Astrocyte (in vitro differentiated cells and primary cell): ENCODE measurements at regions not wholly inside any gene's neighbourhood (a gene's known extent, or its start where the extent isn't known, plus 50 kb on each side); places are given as distances from the start of the nearest gene placed in this dataset.
"Not testable (repeated sequence)": the region's sequence is repeated elsewhere in the genome, so short reads cannot be mapped to it uniquely, and the experiment has no call there.

Source experiments
- DNase-seq: peaks from one replicate; pipeline ENCODE4 v3.0.0-alpha.2; 2010; ENCODE audit warnings: low read depth
- FAIRE-seq: peaks from 2 replicates; lab custom pipeline; 2011; peaks lifted over from hg19 to GRCh38; lab: Jason Lieb, UNC
- H2AFZ ChIP-seq: 2 replicates; pipeline ENCODE4 v1.6.0; 2012; ENCODE audit warnings: low read depth, low read length, inconsistent platforms
- H3K27ac ChIP-seq: 2 replicates; pipeline ENCODE4 v1.5.1; 2011; ENCODE audit warnings: low read depth, low read length, inconsistent platforms
- H3K27me3 ChIP-seq: 2 replicates; pipeline ENCODE4 v1.6.0; 2011; ENCODE audit warnings: low read length, inconsistent platforms; ENCODE audit not compliant: insufficient read depth
- H3K36me3 ChIP-seq: 2 replicates; pipeline ENCODE4 v1.5.1; 2011; ENCODE audit warnings: low read length, inconsistent platforms; ENCODE audit not compliant: insufficient read depth
- H3K4me1 ChIP-seq: 2 replicates; pipeline ENCODE4 v1.5.1; 2011; ENCODE audit warnings: low read length, inconsistent platforms; ENCODE audit not compliant: insufficient read depth
- H3K4me2 ChIP-seq: 2 replicates; pipeline ENCODE4 v1.6.0; 2012; ENCODE audit warnings: low read length, inconsistent platforms
- H3K4me3 ChIP-seq: 2 replicates; pipeline ENCODE4 v1.5.1; 2011; ENCODE audit warnings: low read depth, mild to moderate bottlenecking, low read length, inconsistent platforms; ENCODE audit not compliant: insufficient read depth
- H3K79me2 ChIP-seq: 2 replicates; pipeline ENCODE4 v1.6.0; 2012; ENCODE audit warnings: mild to moderate bottlenecking, low read length, inconsistent platforms; ENCODE audit not compliant: insufficient read depth
- H3K9ac ChIP-seq: 2 replicates; pipeline ENCODE4 v1.6.0; 2012; ENCODE audit warnings: mild to moderate bottlenecking, low read length, inconsistent platforms
- H3K9me3 ChIP-seq: 2 replicates; pipeline ENCODE4 v1.5.1; 2012; ENCODE audit warnings: low read depth, mild to moderate bottlenecking, low read length, inconsistent platforms; ENCODE audit not compliant: insufficient read depth
- H4K20me1 ChIP-seq: 2 replicates; pipeline ENCODE4 v1.6.0; 2012; ENCODE audit warnings: low read length, inconsistent platforms; ENCODE audit not compliant: insufficient read depth
- H3K27ac Mint-ChIP-seq: one replicate; pipeline ENCODE4 v1.8.0; 2021; ENCODE audit warnings: mild to moderate bottlenecking, mixed read lengths; ENCODE audit not compliant: unreplicated experiment
- H3K27me3 Mint-ChIP-seq: one replicate; pipeline ENCODE4 v1.8.0; 2021; ENCODE audit warnings: low read depth, mixed read lengths; ENCODE audit not compliant: unreplicated experiment
- H3K36me3 Mint-ChIP-seq: one replicate; pipeline ENCODE4 v1.8.0; 2021; ENCODE audit warnings: low read depth, mixed read lengths; ENCODE audit not compliant: unreplicated experiment
- H3K4me1 Mint-ChIP-seq: one replicate; pipeline ENCODE4 v1.8.0; 2021; ENCODE audit warnings: low read depth, mixed read lengths; ENCODE audit not compliant: unreplicated experiment
- H3K4me3 Mint-ChIP-seq: one replicate; pipeline ENCODE4 v1.8.0; 2021; ENCODE audit warnings: mild to moderate bottlenecking, moderate library complexity, mixed read lengths; ENCODE audit not compliant: unreplicated experiment
- H3K9me3 Mint-ChIP-seq: one replicate; pipeline ENCODE4 v1.8.0; 2021; ENCODE audit warnings: mild to moderate bottlenecking, mixed read lengths; ENCODE audit not compliant: unreplicated experiment
- CTCF ChIP-seq: IDR thresholded peaks from 2 replicates; pipeline ENCODE4 v1.5.1; 2011; ENCODE audit warnings: low read depth, mild to moderate bottlenecking, inconsistent platforms, low read length, moderate library complexity; ENCODE audit not compliant: insufficient read depth
- EZH2 ChIP-seq: IDR thresholded peaks from 2 replicates; pipeline ENCODE4 v1.6.1; 2012; ENCODE audit warnings: mild to moderate bottlenecking, low read length, inconsistent platforms; ENCODE audit not compliant: insufficient read depth

GRCh38 chr3:165918657-165918979 is 81.4 kb upstream of the BCHE start:
- H3K36me3 ChIP-seq = no peaks in the 10 kb centered on the region
- DNase-seq (no peak), FAIRE-seq (no peak)
- H3K27ac ChIP-seq = no peak overlapping the region
- Mint-ChIP-seq H3K36me3 (no peaks in the 10 kb centered on the region), H3K27me3 (no peaks in the 10 kb centered on the region), H3K9me3 (no peaks in the 10 kb centered on the region), H3K27ac (no peak overlapping the region), H3K4me1 (no peaks in the 10 kb centered on the region), H3K4me3 (no peak overlapping the region)
- no peak overlapping the region for H2AFZ ChIP-seq
- no peaks in the 10 kb centered on the region for H4K20me1 ChIP-seq
- no peak overlapping the region for H3K9ac ChIP-seq
- H3K4me3 ChIP-seq = no peak overlapping the region
- H3K4me1 ChIP-seq = no peaks in the 10 kb centered on the region
- H3K9me3 ChIP-seq = no peaks in the 10 kb centered on the region
- TF ChIP-seq CTCF = no peak
- TF ChIP-seq EZH2 = no peak
- H3K4me2 ChIP-seq = no peak overlapping the region
- no peaks in the 10 kb centered on the region for H3K79me2 ChIP-seq
- no peaks in the 10 kb centered on the region for H3K27me3 ChIP-seq

- not testable (repeated sequence) for H3K27ac ChIP-seq, H2AFZ ChIP-seq, H3K27ac Mint-ChIP-seq, H3K4me3 Mint-ChIP-seq, H3K9ac ChIP-seq, H3K36me3 ChIP-seq, H3K36me3 Mint-ChIP-seq, H3K4me2 ChIP-seq, H3K4me3 ChIP-seq, H3K79me2 ChIP-seq, H3K9me3 Mint-ChIP-seq, H4K20me1 ChIP-seq, H3K27me3 ChIP-seq, FAIRE-seq, H3K9me3 ChIP-seq, H3K4me1 Mint-ChIP-seq, DNase-seq, H3K27me3 Mint-ChIP-seq, H3K4me1 ChIP-seq
Measured at GRCh38 chr3:165917938-165918656, 80.9 kb upstream of the BCHE start.

- not testable (repeated sequence) for H3K4me2 ChIP-seq, H3K4me3 ChIP-seq, H3K27ac ChIP-seq, H3K27ac Mint-ChIP-seq, H3K4me1 ChIP-seq, H3K27me3 ChIP-seq, H3K4me3 Mint-ChIP-seq, H2AFZ ChIP-seq, H3K36me3 ChIP-seq, H3K79me2 ChIP-seq, H3K9me3 ChIP-seq, H4K20me1 ChIP-seq, H3K9ac ChIP-seq, FAIRE-seq, H3K27me3 Mint-ChIP-seq, DNase-seq, H3K4me1 Mint-ChIP-seq, H3K9me3 Mint-ChIP-seq, H3K36me3 Mint-ChIP-seq
Measured at GRCh38 chr3:165915104-165915503, 77.9 kb upstream of the BCHE start.
